Hepatocyte (in vitro differentiated cells): ENCODE measurements at regions not wholly inside any gene's neighbourhood (a gene's known extent, or its start where the extent isn't known, plus 50 kb on each side); places are given as distances from the start of the nearest gene placed in this dataset.

Experiments used
- CTCF ChIP-seq: fragments of 200-600 bp; sonication (generic); IDR thresholded peaks from 2 replicates; pipeline ENCODE4 v1.5.1; 2016; ENCODE audit warnings: antibody characterized with exemption, mild to moderate bottlenecking; ENCODE audit not compliant: poor library complexity
- EZH2 ChIP-seq: fragments of 200-600 bp; sonication (generic); IDR thresholded peaks from 2 replicates; pipeline ENCODE4 v1.6.1; 2016; ENCODE audit warnings: antibody characterized with exemption, mild to moderate bottlenecking, borderline replicate concordance
- EZH2phosphoT487 ChIP-seq: fragments of 200-600 bp; sonication (generic); IDR thresholded peaks from one replicate; pipeline ENCODE4 v1.6.1; 2018; ENCODE audit warnings: antibody characterized with exemption, mild to moderate bottlenecking, low read depth, moderate library complexity; ENCODE audit not compliant: unreplicated experiment, severe bottlenecking

- TF ChIP-seq CTCF: no peak
- TF ChIP-seq EZH2phosphoT487: no peak
- no peak for TF ChIP-seq EZH2
Measured at GRCh38 chr1:113275691-113276090, 114.6 kb upstream of the MAGI3 start.
